ENCODE measurements at regions not wholly inside any gene's neighbourhood (a gene's known extent, or its start where the extent isn't known, plus 50 kb on each side); places are given as distances from the start of the nearest gene placed in this dataset.

- TF ChIP-seq POLR2A (IDR thresholded peaks at IDR 0.05): no peak
- TF ChIP-seq, protein P1, sequence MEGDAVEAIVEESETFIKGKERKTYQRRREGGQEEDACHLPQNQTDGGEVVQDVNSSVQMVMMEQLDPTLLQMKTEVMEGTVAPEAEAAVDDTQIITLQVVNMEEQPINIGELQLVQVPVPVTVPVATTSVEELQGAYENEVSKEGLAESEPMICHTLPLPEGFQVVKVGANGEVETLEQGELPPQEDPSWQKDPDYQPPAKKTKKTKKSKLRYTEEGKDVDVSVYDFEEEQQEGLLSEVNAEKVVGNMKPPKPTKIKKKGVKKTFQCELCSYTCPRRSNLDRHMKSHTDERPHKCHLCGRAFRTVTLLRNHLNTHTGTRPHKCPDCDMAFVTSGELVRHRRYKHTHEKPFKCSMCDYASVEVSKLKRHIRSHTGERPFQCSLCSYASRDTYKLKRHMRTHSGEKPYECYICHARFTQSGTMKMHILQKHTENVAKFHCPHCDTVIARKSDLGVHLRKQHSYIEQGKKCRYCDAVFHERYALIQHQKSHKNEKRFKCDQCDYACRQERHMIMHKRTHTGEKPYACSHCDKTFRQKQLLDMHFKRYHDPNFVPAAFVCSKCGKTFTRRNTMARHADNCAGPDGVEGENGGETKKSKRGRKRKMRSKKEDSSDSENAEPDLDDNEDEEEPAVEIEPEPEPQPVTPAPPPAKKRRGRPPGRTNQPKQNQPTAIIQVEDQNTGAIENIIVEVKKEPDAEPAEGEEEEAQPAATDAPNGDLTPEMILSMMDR (IDR thresholded peaks at IDR 0.05): no peak
These were observed 253.8 kb downstream of the FBXO15 start for GRCh38 chr18:73893880-73894279.

Data from vagina (tissue), 2 donors.